Type B pancreatic cell (in vitro differentiated cells): ENCODE measurements at regions not wholly inside any gene's neighbourhood (a gene's known extent, or its start where the extent isn't known, plus 50 kb on each side); places are given as distances from the start of the nearest gene placed in this dataset.

Experiments
- DNase-seq: peaks from one replicate; pipeline ENCODE4 v3.0.0; 2021; ENCODE audit warnings: mixed read lengths; ENCODE audit not compliant: unreplicated experiment; ENCODE audit errors: extremely low spot score
- H3K27ac Mint-ChIP-seq: 2 replicates; pipeline ENCODE4 v1.8.0; 2021; ENCODE audit warnings: mild to moderate bottlenecking, mixed read lengths
- H3K27me3 Mint-ChIP-seq: 2 replicates; pipeline ENCODE4 v1.8.0; 2021; ENCODE audit warnings: mixed read lengths
- H3K36me3 Mint-ChIP-seq: 2 replicates; pipeline ENCODE4 v1.8.0; 2021; ENCODE audit warnings: mixed read lengths
- H3K4me1 Mint-ChIP-seq: one replicate; pipeline ENCODE4 v1.8.0; 2021; ENCODE audit warnings: mixed read lengths; ENCODE audit not compliant: unreplicated experiment
- H3K4me3 Mint-ChIP-seq: 2 replicates; pipeline ENCODE4 v1.8.0; 2021; ENCODE audit warnings: mild to moderate bottlenecking, mixed read lengths
- H3K9me3 Mint-ChIP-seq: 2 replicates; pipeline ENCODE4 v1.8.0; 2021; ENCODE audit warnings: mixed read lengths
- TF ChIP-seq, protein P1 (sequence below): fragments of 200-600 bp; sonication (generic); conservative IDR thresholded peaks from 2 replicates; pipeline ENCODE4 v1.5.0; 2021; ENCODE audit warnings: antibody characterized with exemption, mild to moderate bottlenecking

DNA sequence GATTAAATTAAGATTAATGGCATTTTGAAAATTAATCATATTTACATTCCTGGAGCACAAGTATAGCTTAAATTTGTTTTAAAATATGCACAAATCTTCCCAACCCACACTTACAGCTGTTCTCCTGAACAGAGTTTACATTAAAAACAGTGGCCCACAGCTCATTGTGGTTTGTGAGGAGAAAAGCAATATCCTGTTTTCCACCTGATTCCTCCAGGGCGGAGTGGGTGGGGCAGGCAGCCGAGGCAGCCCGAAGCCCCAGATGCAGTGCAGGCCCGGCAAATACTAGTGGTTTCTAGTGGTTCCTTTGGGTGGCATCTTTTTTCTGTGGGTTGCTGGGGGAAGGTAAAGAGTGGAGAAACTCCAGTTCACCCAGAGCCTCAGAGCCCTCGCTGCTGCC, 280.8 kb downstream of the ARHGAP12 start:
- no peaks in the 10 kb centered on the region for H3K27me3 Mint-ChIP-seq
- H3K27ac Mint-ChIP-seq = no peak overlapping the region
- no peak overlapping the region for H3K4me3 Mint-ChIP-seq
- no peaks in the 10 kb centered on the region for H3K36me3 Mint-ChIP-seq
- peaks cover 6% of the 10 kb centered on the region for H3K4me1 Mint-ChIP-seq
- no peak for DNase-seq
- TF ChIP-seq, protein P1, sequence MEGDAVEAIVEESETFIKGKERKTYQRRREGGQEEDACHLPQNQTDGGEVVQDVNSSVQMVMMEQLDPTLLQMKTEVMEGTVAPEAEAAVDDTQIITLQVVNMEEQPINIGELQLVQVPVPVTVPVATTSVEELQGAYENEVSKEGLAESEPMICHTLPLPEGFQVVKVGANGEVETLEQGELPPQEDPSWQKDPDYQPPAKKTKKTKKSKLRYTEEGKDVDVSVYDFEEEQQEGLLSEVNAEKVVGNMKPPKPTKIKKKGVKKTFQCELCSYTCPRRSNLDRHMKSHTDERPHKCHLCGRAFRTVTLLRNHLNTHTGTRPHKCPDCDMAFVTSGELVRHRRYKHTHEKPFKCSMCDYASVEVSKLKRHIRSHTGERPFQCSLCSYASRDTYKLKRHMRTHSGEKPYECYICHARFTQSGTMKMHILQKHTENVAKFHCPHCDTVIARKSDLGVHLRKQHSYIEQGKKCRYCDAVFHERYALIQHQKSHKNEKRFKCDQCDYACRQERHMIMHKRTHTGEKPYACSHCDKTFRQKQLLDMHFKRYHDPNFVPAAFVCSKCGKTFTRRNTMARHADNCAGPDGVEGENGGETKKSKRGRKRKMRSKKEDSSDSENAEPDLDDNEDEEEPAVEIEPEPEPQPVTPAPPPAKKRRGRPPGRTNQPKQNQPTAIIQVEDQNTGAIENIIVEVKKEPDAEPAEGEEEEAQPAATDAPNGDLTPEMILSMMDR = no peak
- peaks cover under 1% of the 10 kb centered on the region for H3K9me3 Mint-ChIP-seq

DNA sequence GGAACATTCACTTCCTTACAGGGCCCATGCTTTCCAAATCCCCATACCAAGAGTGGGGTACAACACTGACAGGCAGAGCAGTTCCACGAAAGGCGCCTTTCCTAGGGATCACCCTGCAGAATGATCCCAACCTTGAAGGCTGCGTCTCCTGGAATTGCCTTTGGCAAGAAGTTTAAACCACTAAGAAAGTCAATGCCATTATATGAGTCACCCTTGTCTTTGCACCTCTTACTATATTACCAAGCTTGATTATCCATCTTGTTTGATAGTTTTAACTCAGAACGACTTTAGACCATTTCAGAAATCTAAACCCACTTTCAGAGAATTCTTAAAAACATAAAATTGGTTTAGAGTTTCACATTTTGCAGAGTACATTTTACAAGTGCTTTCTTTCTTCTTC, 282.1 kb downstream of the ARHGAP12 start:
- TF ChIP-seq, protein P1 = no peak
- H3K4me3 Mint-ChIP-seq = no peak overlapping the region
- no peak for DNase-seq
- H3K36me3 Mint-ChIP-seq = no peaks in the 10 kb centered on the region
- no peak overlapping the region for H3K27ac Mint-ChIP-seq
- H3K27me3 Mint-ChIP-seq = no peaks in the 10 kb centered on the region
- H3K9me3 Mint-ChIP-seq = peaks cover 4% of the 10 kb centered on the region
- peaks cover 6% of the 10 kb centered on the region for H3K4me1 Mint-ChIP-seq

DNA sequence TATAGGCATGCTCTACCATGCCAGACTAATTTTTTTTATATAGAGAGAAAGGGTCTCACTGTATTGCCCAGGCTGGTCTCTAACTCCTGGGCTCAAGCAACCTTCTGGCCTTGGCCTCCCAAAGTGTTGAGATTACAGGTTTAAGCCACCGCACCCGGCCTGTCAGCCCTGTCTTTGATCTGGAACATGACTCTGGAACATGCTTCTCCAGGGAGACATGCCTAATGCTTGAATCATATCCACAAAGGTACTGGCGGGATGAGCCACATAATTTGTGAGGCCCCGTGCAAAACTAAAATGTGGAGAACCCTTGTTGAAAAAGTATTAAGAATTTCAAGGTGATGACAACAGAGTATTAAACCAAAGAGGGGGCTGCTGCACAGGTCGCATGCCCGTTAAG, 282.8 kb downstream of the ARHGAP12 start:
- H3K27ac Mint-ChIP-seq = no peak overlapping the region
- H3K36me3 Mint-ChIP-seq = no peaks in the 10 kb centered on the region
- H3K27me3 Mint-ChIP-seq = no peaks in the 10 kb centered on the region
- DNase-seq = no peak
- H3K4me1 Mint-ChIP-seq = peaks cover 6% of the 10 kb centered on the region
- peaks cover 4% of the 10 kb centered on the region for H3K9me3 Mint-ChIP-seq
- no peak overlapping the region for H3K4me3 Mint-ChIP-seq
- TF ChIP-seq, protein P1 = no peak

DNA sequence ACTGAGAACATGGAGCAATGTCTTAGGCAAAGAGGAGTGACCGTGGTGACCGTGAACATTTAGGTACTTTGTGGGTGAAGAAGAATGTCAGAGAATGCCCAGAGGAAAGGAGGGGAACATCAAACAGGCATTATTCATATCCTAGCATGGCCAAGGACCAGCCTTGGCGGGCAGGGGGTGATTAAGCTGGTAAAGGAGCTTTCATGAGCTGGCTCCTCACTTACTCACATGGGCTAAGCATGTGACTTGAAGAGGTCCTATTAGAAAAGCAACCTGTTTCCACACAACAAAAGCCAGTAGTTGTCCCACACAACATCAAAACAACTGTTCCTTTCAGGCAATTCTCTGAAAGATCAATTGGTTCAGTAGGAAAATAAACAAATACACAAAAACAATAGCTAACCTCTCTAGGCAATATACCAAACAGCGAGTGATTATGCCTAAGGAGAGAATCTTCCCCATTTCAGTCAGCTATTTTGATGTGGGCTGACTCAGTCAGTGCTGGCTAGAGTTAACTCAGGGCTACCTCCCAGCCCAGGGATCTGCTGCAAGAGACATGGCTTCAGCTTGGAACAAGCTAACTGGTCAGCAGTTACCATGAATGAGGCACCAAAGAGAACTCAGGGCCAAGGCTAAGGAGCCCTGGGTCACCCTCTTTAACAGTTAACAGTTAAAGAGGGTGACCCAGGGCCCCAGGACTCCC, 283.5 kb downstream of the ARHGAP12 start:
- Mint-ChIP-seq H3K36me3 (no peaks in the 10 kb centered on the region), H3K9me3 (peaks cover 4% of the 10 kb centered on the region), H3K4me3 (no peak overlapping the region), H3K4me1 (peaks cover 2% of the 10 kb centered on the region), H3K27ac (no peak overlapping the region), H3K27me3 (no peaks in the 10 kb centered on the region)
- no peak for DNase-seq
- TF ChIP-seq, protein P1 = no peak

DNA sequence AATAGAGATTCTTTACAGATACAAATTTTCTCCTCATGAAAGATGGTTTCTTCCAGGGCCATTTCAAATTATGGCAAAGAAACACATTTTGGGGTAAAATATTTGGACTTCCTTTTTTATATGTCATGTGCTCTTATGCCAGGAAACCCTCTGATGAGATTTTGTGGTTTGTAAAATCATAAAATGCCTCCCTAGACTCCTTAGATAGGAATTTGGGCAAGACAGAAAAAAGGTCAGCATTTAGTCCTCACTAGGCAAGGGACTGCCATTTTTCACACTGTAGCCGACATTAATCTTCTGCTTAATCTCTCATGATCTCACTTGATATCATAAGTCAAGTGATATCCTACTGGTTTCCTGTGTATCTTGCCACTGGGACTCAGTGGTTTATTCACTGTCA, 286.4 kb downstream of the ARHGAP12 start:
- Mint-ChIP-seq H3K27me3 (no peaks in the 10 kb centered on the region), H3K9me3 (peaks cover 13% of the 10 kb centered on the region), H3K27ac (no peak overlapping the region), H3K4me1 (no peaks in the 10 kb centered on the region), H3K4me3 (no peak overlapping the region), H3K36me3 (no peaks in the 10 kb centered on the region)
- TF ChIP-seq, protein P1 = no peak
- no peak for DNase-seq
